Stimulated activated naive CD8-positive, alpha-beta T cell treated with anti-CD3 and anti-CD28 coated beads, Interleukin-15, amount 100 ng/mL, for 72 hours (primary cell): ENCODE measurements at regions not wholly inside any gene's neighbourhood (a gene's known extent, or its start where the extent isn't known, plus 50 kb on each side); places are given as distances from the start of the nearest gene placed in this dataset.
"Not testable (repeated sequence)": the region's sequence is repeated elsewhere in the genome, so short reads cannot be mapped to it uniquely, and the experiment has no call there.

Experiments used
- ATAC-seq: fragments of 150-1000 bp; cut with Tn5 transposase; 2 replicates; pipeline ENCODE4 v1.10.0; 2021; ENCODE audit warnings: mild to moderate bottlenecking, moderate library complexity
- DNase-seq, 2 donors: peaks; one replicate each; pipeline ENCODE4 v3.0.0; 2021 to 2022
- H3K27ac Mint-ChIP-seq, 2 donors: one replicate each; pipeline ENCODE4 v1.8.0; 2022; ENCODE audit warnings: mild to moderate bottlenecking in 2 of 2, mixed read lengths in 2 of 2, moderate library complexity in 2 of 2
- H3K27me3 Mint-ChIP-seq: one replicate; pipeline ENCODE4 v1.8.0; 2022; ENCODE audit warnings: mixed read lengths
- H3K4me1 Mint-ChIP-seq: one replicate; pipeline ENCODE4 v1.8.0; 2022; ENCODE audit warnings: mild to moderate bottlenecking, mixed read lengths
- H3K4me3 Mint-ChIP-seq, 2 donors: one replicate each; pipeline ENCODE4 v1.8.0; 2022; ENCODE audit warnings: mild to moderate bottlenecking in 2 of 2, mixed read lengths in 2 of 2, moderate library complexity in 1 of 2
- H3K9me3 Mint-ChIP-seq, 2 donors: one replicate each; pipeline ENCODE4 v1.8.0; 2022; ENCODE audit warnings: mixed read lengths in 2 of 2

- H3K9me3 Mint-ChIP-seq: no peaks in the 10 kb centered on the region
- no peaks in the 10 kb centered on the region for H3K27me3 Mint-ChIP-seq
- peak overlapping the region in 1 of 2 donors; percentile 65 for H3K27ac Mint-ChIP-seq
- peaks cover 25% of the 10 kb centered on the region for H3K4me1 Mint-ChIP-seq
- no peak for ATAC-seq
- no peak overlapping the region for H3K4me3 Mint-ChIP-seq
- no peak for DNase-seq
Observed at GRCh38 chr3:177321819-177322218, 124.5 kb upstream of the TBL1XR1 start.

- Mint-ChIP-seq H3K4me1 (peaks cover 25% of the 10 kb centered on the region), H3K27ac (no peak overlapping the region), H3K27me3 (no peaks in the 10 kb centered on the region), H3K4me3 (no peak overlapping the region), H3K9me3 (no peaks in the 10 kb centered on the region)
- ATAC-seq: no peak
- no peak for DNase-seq
Observed at GRCh38 chr3:177322881-177323280, 125.6 kb upstream of the TBL1XR1 start.

DNA sequence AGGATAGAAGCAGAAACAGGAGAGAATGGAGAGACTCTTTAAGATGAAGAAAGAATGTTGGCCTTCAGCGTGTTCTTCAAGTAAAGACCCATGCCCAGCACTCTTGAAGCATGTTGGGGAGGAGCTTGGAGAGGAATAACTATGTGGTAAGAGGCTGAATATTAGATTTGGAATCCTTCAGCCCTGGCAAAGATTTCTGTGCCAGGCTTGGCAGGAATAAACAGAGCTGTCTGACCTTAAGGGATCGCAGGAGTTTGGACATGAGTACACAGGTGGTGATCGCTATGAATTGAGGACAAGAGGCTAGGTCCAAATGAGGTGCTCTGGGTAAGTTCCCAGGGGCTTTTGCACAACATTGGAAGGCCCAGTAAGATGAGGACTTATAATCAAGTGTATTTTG lies 132.6 kb upstream of the TBL1XR1 start:
- no peak overlapping the region for H3K4me3 Mint-ChIP-seq
- H3K4me1 Mint-ChIP-seq: peaks cover 19% of the 10 kb centered on the region
- no peaks in the 10 kb centered on the region for H3K9me3 Mint-ChIP-seq
- no peak overlapping the region for H3K27ac Mint-ChIP-seq
- no peak for DNase-seq
- H3K27me3 Mint-ChIP-seq: no peaks in the 10 kb centered on the region
- no peak for ATAC-seq

- DNase-seq: no peak
- no peak overlapping the region for H3K27ac Mint-ChIP-seq
- peaks cover 26% of the 10 kb centered on the region for H3K4me1 Mint-ChIP-seq
- ATAC-seq: no peak
- H3K9me3 Mint-ChIP-seq: no peaks in the 10 kb centered on the region
- H3K27me3 Mint-ChIP-seq: no peaks in the 10 kb centered on the region
- no peak overlapping the region for H3K4me3 Mint-ChIP-seq
Observed at GRCh38 chr3:177330779-177331178, 133.5 kb upstream of the TBL1XR1 start.

DNA sequence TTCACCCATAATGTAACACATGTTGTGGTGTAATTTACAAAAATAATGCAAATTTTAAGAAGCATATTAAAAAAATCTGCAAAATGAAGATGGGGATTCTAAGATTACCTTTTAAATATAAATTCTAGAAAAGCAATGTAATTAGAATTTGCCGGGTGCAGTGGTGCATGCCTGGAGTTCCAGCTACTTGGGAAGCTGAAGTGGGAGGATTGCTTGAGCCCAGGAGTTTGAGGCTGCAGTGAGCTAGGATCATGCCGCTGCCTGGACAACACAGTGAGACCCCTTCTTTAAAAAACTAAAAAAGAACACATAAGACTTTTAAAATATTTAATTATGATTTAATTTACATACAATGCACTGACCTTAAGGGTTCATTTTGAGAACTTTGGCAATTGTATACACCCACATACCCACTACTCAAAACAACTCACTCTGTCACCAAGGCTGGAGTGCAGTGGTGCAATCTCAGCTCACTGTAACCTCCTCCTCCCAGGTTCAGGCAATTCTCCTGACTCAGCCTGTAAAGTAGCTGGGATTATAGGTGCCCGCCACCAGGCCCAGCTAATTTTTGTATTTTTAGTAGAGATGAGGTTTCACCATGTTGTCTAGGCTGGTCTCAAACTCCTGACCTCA lies 134.0 kb upstream of the TBL1XR1 start:
- H3K4me3 Mint-ChIP-seq: no peak overlapping the region
- H3K27ac Mint-ChIP-seq: no peak overlapping the region
- no peak for DNase-seq
- no peaks in the 10 kb centered on the region for H3K27me3 Mint-ChIP-seq
- H3K4me1 Mint-ChIP-seq: peaks cover 32% of the 10 kb centered on the region
- ATAC-seq: no peak
- no peaks in the 10 kb centered on the region for H3K9me3 Mint-ChIP-seq

DNA sequence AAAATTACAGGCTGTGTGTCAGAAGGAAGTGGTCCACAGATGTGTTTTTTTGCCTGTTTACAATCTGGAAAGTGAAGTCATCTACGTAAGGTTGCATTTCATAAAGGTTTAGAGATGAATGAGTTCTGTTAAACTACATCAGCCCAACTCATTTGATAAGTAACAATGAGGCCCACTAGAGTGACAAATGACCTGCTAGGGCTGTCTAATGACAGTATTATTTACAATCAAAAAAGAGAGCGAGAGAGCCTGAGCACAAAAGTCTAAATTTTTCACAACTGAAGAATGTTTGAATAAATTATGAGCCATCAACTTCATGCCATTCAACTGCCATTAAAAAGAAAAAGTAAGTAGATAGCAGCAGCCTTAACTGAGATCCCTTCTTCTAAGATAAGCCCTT lies 135.7 kb upstream of the TBL1XR1 start:
- DNase-seq (no peak), ATAC-seq (peak; percentile 22)
- Mint-ChIP-seq H3K9me3 (no peaks in the 10 kb centered on the region), H3K27ac (no peak overlapping the region), H3K4me3 (no peak overlapping the region), H3K4me1 (peaks cover 47% of the 10 kb centered on the region), H3K27me3 (no peaks in the 10 kb centered on the region)

GRCh38 chr3:177333533-177334520 lies 136.5 kb upstream of the TBL1XR1 start:
- Mint-ChIP-seq H3K9me3 (no peaks in the 10 kb centered on the region), H3K4me1 (peaks cover 56% of the 10 kb centered on the region), H3K4me3 (no peak overlapping the region), H3K27me3 (no peaks in the 10 kb centered on the region), H3K27ac (no peak overlapping the region)
- DNase-seq (no peak), ATAC-seq (no peak)

DNA sequence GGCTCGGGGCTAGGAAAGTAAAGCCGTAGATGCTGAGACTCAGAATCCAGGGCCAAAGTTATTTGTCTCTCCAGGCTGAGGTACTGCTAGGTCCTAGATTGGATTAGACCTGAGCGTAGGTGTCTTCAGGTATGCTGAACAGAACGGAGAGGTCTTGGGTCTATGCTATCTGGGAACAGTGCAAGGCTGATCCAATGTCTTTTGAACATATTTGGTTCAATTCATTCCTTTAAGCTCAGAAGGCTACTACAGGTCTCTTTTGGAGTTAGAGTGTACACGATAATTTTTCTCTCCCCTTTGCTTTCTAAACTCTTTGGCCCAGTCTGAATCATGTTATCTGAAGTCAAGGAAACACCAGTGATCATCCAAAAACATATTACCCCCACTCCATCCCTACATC lies 137.5 kb upstream of the TBL1XR1 start:
- no peak for ATAC-seq
- H3K4me3 Mint-ChIP-seq: no peak overlapping the region
- peaks cover 65% of the 10 kb centered on the region for H3K4me1 Mint-ChIP-seq
- H3K27me3 Mint-ChIP-seq: no peaks in the 10 kb centered on the region
- H3K9me3 Mint-ChIP-seq: no peaks in the 10 kb centered on the region
- DNase-seq: no peak
- H3K27ac Mint-ChIP-seq: no peak overlapping the region

DNA sequence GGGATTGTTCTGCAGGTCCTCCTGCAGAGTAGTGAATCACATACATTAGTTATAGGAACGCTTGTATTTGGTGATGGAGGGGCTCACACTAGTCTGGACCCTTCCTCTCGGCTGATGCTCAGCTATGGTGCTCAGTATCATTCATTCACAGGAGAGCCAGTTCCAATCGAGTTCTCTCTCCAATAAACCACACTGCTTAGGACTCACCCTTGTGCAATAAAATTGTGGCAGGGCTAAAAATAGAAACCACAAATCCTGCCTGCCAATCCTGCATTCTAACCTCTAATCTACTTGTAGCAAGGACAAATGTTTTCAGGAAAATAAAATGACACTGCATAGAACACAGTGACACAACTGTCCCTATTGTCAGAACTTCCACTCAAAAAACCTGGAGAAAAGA lies 138.4 kb upstream of the TBL1XR1 start:
- H3K9me3 Mint-ChIP-seq: no peaks in the 10 kb centered on the region
- no peak overlapping the region for H3K4me3 Mint-ChIP-seq
- peaks cover 65% of the 10 kb centered on the region for H3K4me1 Mint-ChIP-seq
- no peak for ATAC-seq
- H3K27ac Mint-ChIP-seq: no peak overlapping the region
- no peaks in the 10 kb centered on the region for H3K27me3 Mint-ChIP-seq
- DNase-seq: no peak

GRCh38 chr3:177336873-177337450 lies 139.7 kb upstream of the TBL1XR1 start:
- Mint-ChIP-seq H3K4me1 (peaks cover 69% of the 10 kb centered on the region), H3K27ac (peak overlapping the region; percentile 88 to 94), H3K9me3 (no peaks in the 10 kb centered on the region), H3K27me3 (no peaks in the 10 kb centered on the region), H3K4me3 (peak overlapping the region in 1 of 2 donors; percentile 39)
- DNase-seq (no peak), ATAC-seq (no peak)

GRCh38 chr3:177337541-177338331 lies 140.5 kb upstream of the TBL1XR1 start:
- no peaks in the 10 kb centered on the region for H3K27me3 Mint-ChIP-seq
- H3K27ac Mint-ChIP-seq: peak overlapping the region; percentile 88 to 94
- ATAC-seq (peak; percentile 96), DNase-seq (peak; percentile 65 to 88)
- peaks cover 74% of the 10 kb centered on the region for H3K4me1 Mint-ChIP-seq
- no peaks in the 10 kb centered on the region for H3K9me3 Mint-ChIP-seq
- peak overlapping the region; percentile 39 to 55 for H3K4me3 Mint-ChIP-seq

DNA sequence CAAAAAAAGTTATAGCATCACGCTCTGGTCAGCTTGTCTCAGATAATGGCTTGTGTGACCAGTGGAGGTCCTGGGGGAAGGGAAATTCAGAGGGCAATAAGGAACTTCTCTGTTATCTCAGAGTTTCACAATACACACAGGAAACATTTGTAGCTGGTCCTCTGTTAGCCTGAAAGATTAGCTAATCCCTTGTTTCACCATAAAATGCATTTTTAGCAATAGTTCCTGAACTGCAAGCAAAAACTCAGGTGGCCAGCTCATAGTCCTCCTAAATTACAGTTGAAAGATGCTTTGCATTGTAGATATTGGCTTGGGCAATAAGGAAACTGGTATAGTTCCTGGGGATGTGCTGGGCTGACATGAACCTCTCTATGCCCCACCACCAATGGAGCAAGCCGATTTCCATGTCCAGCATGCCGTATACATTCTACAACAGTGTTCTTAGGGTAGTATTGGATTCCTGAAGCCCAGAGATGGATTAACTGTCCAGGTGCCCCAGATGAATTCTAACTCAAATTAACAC lies 141.5 kb upstream of the TBL1XR1 start:
- Mint-ChIP-seq H3K27ac (peak overlapping the region in 1 of 2 donors; percentile 34), H3K27me3 (no peaks in the 10 kb centered on the region), H3K9me3 (no peaks in the 10 kb centered on the region), H3K4me3 (no peak overlapping the region), H3K4me1 (peaks cover 72% of the 10 kb centered on the region)
- ATAC-seq: no peak
- no peak for DNase-seq

DNA sequence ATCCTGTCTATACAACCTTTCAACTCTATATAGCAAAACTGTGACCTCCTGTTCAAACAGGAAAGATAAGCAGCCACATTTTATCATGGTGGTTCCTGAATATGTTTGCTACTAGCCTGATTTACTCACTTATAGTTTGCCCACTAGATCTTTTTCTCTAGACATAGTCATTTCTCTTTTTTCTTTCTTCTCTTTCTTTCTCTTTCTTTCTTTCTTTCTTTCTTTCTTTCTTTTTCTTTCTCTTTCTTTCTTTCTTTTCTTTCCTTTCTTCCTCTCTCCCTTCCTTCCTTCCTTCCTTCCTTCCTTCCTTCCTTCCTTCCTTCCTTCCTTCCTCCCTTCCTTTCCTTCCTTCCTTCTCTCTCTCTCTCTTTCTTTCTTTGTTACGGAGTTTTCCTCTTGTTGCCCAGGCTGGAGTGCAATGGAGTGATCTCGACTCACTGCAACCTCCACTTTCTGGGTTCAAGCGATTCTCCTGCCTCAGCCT lies 142.0 kb upstream of the TBL1XR1 start:
- not testable (repeated sequence) for H3K4me3 Mint-ChIP-seq, DNase-seq, ATAC-seq, H3K9me3 Mint-ChIP-seq, H3K27me3 Mint-ChIP-seq
- Mint-ChIP-seq H3K4me1 (peaks cover 67% of the 10 kb centered on the region), H3K27ac (peak overlapping the region; percentile 45 to 77)

DNA sequence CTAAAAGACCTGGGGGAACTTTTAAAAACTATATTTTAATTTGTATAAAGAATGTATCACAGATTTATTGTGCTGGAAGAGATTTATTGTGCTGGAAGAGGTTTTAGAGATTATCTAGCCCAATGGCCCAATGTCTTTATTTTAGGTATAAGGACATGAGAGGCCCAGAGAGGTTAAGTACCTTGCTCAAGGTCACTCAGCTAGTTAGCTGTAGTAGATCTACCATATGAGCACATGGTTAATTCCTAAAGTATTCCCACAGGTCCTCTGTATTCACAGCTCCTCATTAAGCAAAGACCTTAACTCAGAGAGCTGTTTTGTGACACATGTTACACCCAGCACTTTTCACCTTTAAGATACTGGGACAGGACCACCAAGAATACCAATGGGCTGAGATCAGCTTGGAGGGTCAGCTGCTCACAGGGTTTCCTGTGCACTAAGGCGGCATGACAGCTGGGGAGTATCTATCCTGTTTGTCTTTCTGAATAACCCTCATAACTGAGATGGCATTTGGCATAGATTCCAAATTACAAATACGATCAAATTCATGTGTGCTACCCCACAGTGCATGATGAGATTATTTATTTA lies 143.1 kb upstream of the TBL1XR1 start:
- ATAC-seq (no peak), DNase-seq (no peak)
- H3K4me1 Mint-ChIP-seq: peaks cover 67% of the 10 kb centered on the region
- no peaks in the 10 kb centered on the region for H3K27me3 Mint-ChIP-seq
- H3K4me3 Mint-ChIP-seq: no peak overlapping the region
- no peak overlapping the region for H3K27ac Mint-ChIP-seq
- no peaks in the 10 kb centered on the region for H3K9me3 Mint-ChIP-seq
